HepG2 (cell line): ENCODE measurements at regions not wholly inside any gene's neighbourhood (a gene's known extent, or its start where the extent isn't known, plus 50 kb on each side); places are given as distances from the start of the nearest gene placed in this dataset.
A peak's percentile ranks its signal among the peaks of the same experiment; 100 is the strongest.
"Not testable (repeated sequence)": the region's sequence is repeated elsewhere in the genome, so short reads cannot be mapped to it uniquely, and the experiment has no call there.

ENCODE experiments used
- ATAC-seq: fragments of 200-7000 bp; cut with Tn5 transposase; 3 replicates; pipeline ENCODE4 v1.9.1; 2020; ENCODE audit warnings: mild to moderate bottlenecking, moderate library complexity
- BruUV-seq: library from RNA; stranded (reverse); fragments of 400-500 nt; replicated peaks from 2 replicates; lab custom pipeline; 2021; lab: Mats Ljungman, UMichigan
- CTCF ChIA-PET: fragments of 300-600 bp; formaldehyde crosslinking; extraction: SDS; loops from one replicate; lab custom pipeline; 2021; ENCODE audit warnings: low total read pairs, inconsistent platforms, low intra/inter-chr PET ratio; lab: Yijun Ruan, JAX
- POLR2A ChIA-PET: fragments of 350-600 bp; sonication (Branson Sonifier 250); formaldehyde crosslinking; loops from one replicate; lab custom pipeline; 2020; ENCODE audit warnings: antibody characterized with exemption, inconsistent platforms; lab: Yijun Ruan, JAX
- DNase-seq: peaks from one replicate; pipeline ENCODE4 v3.0.0-alpha.2; 2015; ENCODE audit warnings: low spot score
- FAIRE-seq: peaks from 3 replicates; lab custom pipeline; 2011; peaks lifted over from hg19 to GRCh38; lab: Jason Lieb, UNC
- H2AFZ ChIP-seq: one replicate; pipeline ENCODE4 v1.6.1; 2011; ENCODE audit warnings: low read length, inconsistent platforms
- H3K27ac ChIP-seq: fragments of 300-600 bp; 3 replicates; pipeline ENCODE4 v1.8.0; 2011; ENCODE audit warnings: mixed run types, mild to moderate bottlenecking, mixed read lengths, low read length, inconsistent platforms; ENCODE audit not compliant: insufficient read depth; ENCODE audit errors: extremely low read length
- H3K27me3 ChIP-seq, 2 experiments: fragments of 200-600 bp in 1 of 2; 2 replicates in 1 of 2; 3 replicates in 1 of 2; pipeline versions ENCODE4 v1.6.0 to v1.8.0; 2011; ENCODE audit warnings: low read length in 2 of 2, mild to moderate bottlenecking in 2 of 2, moderate library complexity in 2 of 2, inconsistent platforms in 1 of 2; ENCODE audit not compliant: insufficient read depth in 2 of 2, control insufficient read depth in 1 of 2
- H3K36me3 ChIP-seq, 2 experiments: fragments of 200-600 bp in 1 of 2; replicated peaks in 1 of 2; 2 replicates in 1 of 2; 3 replicates in 1 of 2; pipeline versions ENCODE4 v1.5.1 to v1.8.0; 2011; ENCODE audit warnings: low read length in 2 of 2, inconsistent platforms in 1 of 2; ENCODE audit not compliant: insufficient read depth in 2 of 2, control insufficient read depth in 1 of 2
- H3K4me1 ChIP-seq: 2 replicates; pipeline ENCODE4 v1.5.1; 2012; ENCODE audit warnings: low read length, inconsistent platforms; ENCODE audit not compliant: insufficient read depth
- H3K4me2 ChIP-seq: 2 replicates; pipeline ENCODE4 v1.6.0; 2011; ENCODE audit warnings: low read depth, low read length, inconsistent platforms
- H3K4me3 ChIP-seq, 3 experiments: fragments of 200-600 bp in 1 of 3; sonication (generic), shearing (Covaris generic) in 1 of 3; replicated peaks in 1 of 3; 2 replicates each; pipeline ENCODE4 v1.5.1; 2011 to 2016; ENCODE audit warnings: low read length in 3 of 3, inconsistent platforms in 2 of 3, low read depth in 2 of 3, mild to moderate bottlenecking in 2 of 3, control low read depth in 1 of 3, mixed read lengths in 1 of 3; ENCODE audit not compliant: insufficient read depth in 1 of 3
- H3K79me2 ChIP-seq: one replicate; pipeline ENCODE4 v1.6.1; 2011; ENCODE audit warnings: low read length, inconsistent platforms; ENCODE audit not compliant: insufficient read depth
- H3K9ac ChIP-seq: 2 replicates; pipeline ENCODE4 v1.6.0; 2011; ENCODE audit warnings: mild to moderate bottlenecking, low read depth, low read length, inconsistent platforms; ENCODE audit not compliant: insufficient read depth
- H3K9me3 ChIP-seq: 2 replicates; pipeline ENCODE4 v1.5.1; 2012; ENCODE audit warnings: mild to moderate bottlenecking, low read length
- H4K20me1 ChIP-seq: 2 replicates; pipeline ENCODE4 v1.6.0; 2011; ENCODE audit warnings: inconsistent platforms, mild to moderate bottlenecking, low read length, moderate library complexity; ENCODE audit not compliant: insufficient read depth
- ARID2 ChIP-seq: sonication (generic); formaldehyde crosslinking; IDR thresholded peaks from 2 replicates; pipeline ENCODE4 v1.8.1; 2022; ENCODE audit warnings: mild to moderate bottlenecking, missing genetic modification reagents, borderline replicate concordance
- CREB1 ChIP-seq, 2 experiments: fragments of 450-650 bp in 1 of 2; IDR thresholded peaks; 2 replicates each; pipeline ENCODE4 v1.6.1; 2016 to 2017; ENCODE audit warnings: control low read depth in 1 of 2, mild to moderate bottlenecking in 1 of 2, missing compliant biosample characterization in 1 of 2, missing genetic modification characterization in 1 of 2
- HOXA9 ChIP-seq: sonication (generic); formaldehyde crosslinking; IDR thresholded peaks from 2 replicates; pipeline ENCODE4 v1.8.1; 2022; ENCODE audit warnings: missing genetic modification reagents, mild to moderate bottlenecking, moderate library complexity, borderline replicate concordance
- IRF1 ChIP-seq: sonication (generic); formaldehyde crosslinking; IDR thresholded peaks from 2 replicates; pipeline ENCODE4 v1.4.0; 2020; ENCODE audit warnings: low read depth, mild to moderate bottlenecking, missing genetic modification reagents
- SETDB1 ChIP-seq: sonication (generic); formaldehyde crosslinking; IDR thresholded peaks from 2 replicates; pipeline ENCODE4 v1.5.1; 2020; ENCODE audit warnings: missing genetic modification reagents, mild to moderate bottlenecking, borderline replicate concordance
- ZKSCAN5 ChIP-seq: sonication (generic); formaldehyde crosslinking; IDR thresholded peaks from 2 replicates; pipeline ENCODE4 v1.5.1; 2020; ENCODE audit warnings: mild to moderate bottlenecking, missing genetic modification reagents
- WGBS: methylation state at CpG from one replicate; pipeline ENCODE4 v1.1.6; 2017; ENCODE audit warnings: low lambda C conversion rate; 5-methylcytosine and 5-hydroxymethylcytosine counted together
- in situ Hi-C: cut with HindIII; loops from 2 replicates; pipeline ENCODE4 v1.10.0; 2017; ENCODE audit warnings: low pct_unique_long_range_greater_than_20kb; ENCODE audit not compliant: extremely low pct_ligation_motif_present
- intact Hi-C: fragments of 100-400 bp; cut with micrococcal nuclease; formaldehyde crosslinking; loops from one replicate; pipeline ENCODE4 v1.10.0; 2022; ENCODE audit not compliant: unreplicated experiment

GRCh38 chr2:53028225-53028624 lies 739.4 kb upstream of the CHAC2 start:
- in situ Hi-C loops = no loop called here
- H3K9ac ChIP-seq = no peak overlapping the region

GRCh38 chr2:53022248-53022647 lies 745.4 kb upstream of the CHAC2 start:
- H3K4me2 ChIP-seq; H3K9me3 ChIP-seq; H4K20me1 ChIP-seq; H3K79me2 ChIP-seq; POLR2A ChIA-PET; H3K27ac ChIP-seq; BruUV-seq; ATAC-seq; H3K4me3 ChIP-seq; H3K27me3 ChIP-seq; H3K36me3 ChIP-seq; in situ Hi-C loops; H3K4me1 ChIP-seq; intact Hi-C loops; H2AFZ ChIP-seq; FAIRE-seq; TF ChIP-seq CREB1 (CRISPR knock-in tag; IDR thresholded peaks at IDR 0.05): not testable (repeated sequence)
- TF ChIP-seq CREB1 (IDR thresholded peaks at IDR 0.05) = 0 out of 2 replicates have a peak, but pooled peaks have one; percentile 1
- TF ChIP-seq, all 625 proteins: peak for 1; not testable (repeated sequence) for 624
- H3K9ac ChIP-seq, CTCF ChIA-PET, DNase-seq: not testable (repeated sequence)
- 0% methylated on average over 4 of the region's 4 CpGs for WGBS

More at GRCh38 chr2:53028225-53028624, 739.4 kb upstream of the CHAC2 start:
- no peak for DNase-seq
- ATAC-seq = no peak
- no peaks in the 10 kb centered on the region for H3K4me1 ChIP-seq
- no peaks in the 10 kb centered on the region for H4K20me1 ChIP-seq
- no peak for FAIRE-seq
- no peaks in the 10 kb centered on the region for H3K36me3 ChIP-seq
- H3K27ac ChIP-seq = no peak overlapping the region
- H3K79me2 ChIP-seq = no peaks in the 10 kb centered on the region
- H3K27me3 ChIP-seq = no peaks in the 10 kb centered on the region
- no peaks in the 10 kb centered on the region for H3K9me3 ChIP-seq
- no peak overlapping the region for H3K4me3 ChIP-seq
- H3K4me2 ChIP-seq = no peak overlapping the region
- intact Hi-C loops = no loop called here
- no peak overlapping the region for H2AFZ ChIP-seq
- no TSS peak for BruUV-seq
- TF ChIP-seq ARID2 (CRISPR knock-in tag) (no peak), SETDB1 (CRISPR knock-in tag) (no peak), HOXA9 (CRISPR knock-in tag) (no peak), ZKSCAN5 (no peak), IRF1 (CRISPR knock-in tag) (no peak)
- CTCF ChIA-PET = no interaction called here
- POLR2A ChIA-PET = no interaction called here
